Right renal pelvis (tissue), 4 donors: ENCODE measurements at regions not wholly inside any gene's neighbourhood (a gene's known extent, or its start where the extent isn't known, plus 50 kb on each side); places are given as distances from the start of the nearest gene placed in this dataset.
A peak's percentile ranks its signal among the peaks of the same experiment; 100 is the strongest.
"Not testable (repeated sequence)": the region's sequence is repeated elsewhere in the genome, so short reads cannot be mapped to it uniquely, and the experiment has no call there.

Experiments
- DNase-seq, 4 donors: peaks; one replicate each; pipeline ENCODE4 v3.0.0-alpha.2; 2013; ENCODE audit warnings: low read depth in 4 of 4, low spot score in 3 of 4, missing footprints in 1 of 4

GRCh38 chr4:18735740-18736268 lies 714.2 kb upstream of the LCORL start:
- no peak for DNase-seq

- DNase-seq = no peak
Measured at GRCh38 chr4:18734405-18734804, 712.9 kb upstream of the LCORL start.

- DNase-seq = peak in 1 of 4 donors; percentile 13
Measured at GRCh38 chr4:18733961-18734360, 712.4 kb upstream of the LCORL start.

- no peak for DNase-seq
Measured at GRCh38 chr4:18722748-18723191, 701.2 kb upstream of the LCORL start.

- DNase-seq = no peak
Measured at GRCh38 chr4:18698119-18698883, 676.7 kb upstream of the LCORL start.

GRCh38 chr4:18695733-18696527 lies 674.4 kb upstream of the LCORL start:
- no peak for DNase-seq

GRCh38 chr4:18691431-18692200 lies 670.1 kb upstream of the LCORL start:
- no peak for DNase-seq

- DNase-seq = no peak
Measured at GRCh38 chr4:18690291-18690955, 668.9 kb upstream of the LCORL start.

- peak; percentile 67 to 77 (median 74) for DNase-seq
Measured at GRCh38 chr4:18689308-18690115, 668.0 kb upstream of the LCORL start.

GRCh38 chr4:18688351-18688750 lies 666.8 kb upstream of the LCORL start:
- not testable (repeated sequence) for DNase-seq

GRCh38 chr4:18686338-18687037 lies 664.9 kb upstream of the LCORL start:
- no peak for DNase-seq

- no peak for DNase-seq
Measured at GRCh38 chr4:18684932-18685331, 663.4 kb upstream of the LCORL start.

- DNase-seq = no peak
Measured at GRCh38 chr4:18676526-18676915, 655.0 kb upstream of the LCORL start.

GRCh38 chr4:18675586-18676525 lies 654.3 kb upstream of the LCORL start:
- DNase-seq = no peak

GRCh38 chr4:18670034-18670433 lies 648.5 kb upstream of the LCORL start:
- DNase-seq = no peak

GRCh38 chr4:18669390-18669789 lies 647.8 kb upstream of the LCORL start:
- no peak for DNase-seq

GRCh38 chr4:18666322-18666721 lies 644.8 kb upstream of the LCORL start:
- no peak for DNase-seq

GRCh38 chr4:18664171-18664570 lies 642.6 kb upstream of the LCORL start:
- no peak for DNase-seq
